ENCODE measurements at regions not wholly inside any gene's neighbourhood (a gene's known extent, or its start where the extent isn't known, plus 50 kb on each side); places are given as distances from the start of the nearest gene placed in this dataset.

DNA sequence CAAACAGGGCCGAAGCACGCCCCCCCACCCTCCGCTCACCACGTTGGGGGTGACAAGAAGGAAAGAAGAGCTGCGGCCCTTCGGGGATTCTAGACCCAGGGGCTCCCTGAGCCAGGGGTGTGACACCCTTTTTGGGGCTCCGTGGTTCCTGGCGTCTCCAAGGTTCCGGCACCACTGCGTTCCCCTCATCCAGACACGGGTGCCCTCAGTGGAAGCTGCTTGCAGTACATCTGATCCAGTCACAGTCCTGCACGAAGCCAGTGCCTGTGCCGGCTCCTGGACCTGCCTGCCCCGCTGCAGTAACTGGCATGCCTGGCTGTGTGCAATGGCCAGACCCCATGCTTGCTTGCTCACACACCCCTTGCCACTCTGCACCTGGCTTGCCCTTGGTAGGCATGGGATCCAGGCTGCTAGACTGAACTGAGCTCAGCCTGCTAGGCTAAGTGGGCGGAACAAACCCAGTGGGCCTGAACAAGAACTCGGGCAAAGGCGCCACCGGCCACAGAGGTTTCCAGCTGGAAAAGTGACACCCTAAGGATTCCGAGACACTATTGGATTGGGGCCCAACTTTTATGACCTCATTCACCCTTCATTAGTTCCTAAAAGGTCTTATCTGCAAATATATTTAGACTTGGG lies 420.4 kb upstream of the AGA start:
- H4K20me1 ChIP-seq (ENCODE audit: insufficient read depth, low read length): no peaks in the 10 kb centered on the region
- dilution Hi-C loops (cut with HindIII; ENCODE audit: low sequenced_read_pairs, unreplicated experiment): no loop called here
- no peak overlapping the region for H2BK15ac ChIP-seq (ENCODE audit: low read depth, low read length)
- in situ Hi-C loops (cut with MboI; ENCODE audit: low sequenced_read_pairs): no loop called here
- no peaks in the 10 kb centered on the region for H3K79me1 ChIP-seq (ENCODE audit: low read depth in 1 of 2, low read length in 2 of 2)
- no peak for ATAC-seq (ENCODE audit: low read depth)
- 91% methylated on average over 12 of the region's 19 CpGs; no CpG with 5 or more reads in 1 of the 2 experiments for WGBS, 2 experiments (ENCODE audit: extremely low coverage in 2 of 2, insufficient read length in 1 of 2)
- ChIA-PET POLR2A (ENCODE audit: unreplicated experiment) (no interaction called here), CTCF (no interaction called here)
- H2AFZ ChIP-seq (replicated peaks; ENCODE audit: low read length, poor library complexity): no peak overlapping the region
- H3K4me3 ChIP-seq (ENCODE audit: insufficient read depth, low read depth, low read length): no peak overlapping the region
- no peak overlapping the region for H2BK5ac ChIP-seq (ENCODE audit: low read depth, low read length, poor library complexity, severe bottlenecking)
- no peaks in the 10 kb centered on the region for H3K4me1 ChIP-seq (ENCODE audit: control insufficient read depth, insufficient read depth, low read length)
- no peak overlapping the region for H3K9ac ChIP-seq (ENCODE audit: low read depth, low read length)
- no peak overlapping the region for H2AK5ac ChIP-seq (ENCODE audit: low read depth, low read length)
- no peak overlapping the region for H3K4ac ChIP-seq (ENCODE audit: low read depth, low read length)
- H3K27ac ChIP-seq (ENCODE audit: insufficient read depth, low read length): no peak overlapping the region
- H3K23ac ChIP-seq (ENCODE audit: low read depth, low read length): no peak overlapping the region
- H4K8ac ChIP-seq (ENCODE audit: low read depth in 2 of 2, low read length in 2 of 2): no peak overlapping the region
- no peaks in the 10 kb centered on the region for H3K9me3 ChIP-seq (ENCODE audit: control insufficient read depth, insufficient read depth, low read length)
- no peaks in the 10 kb centered on the region for H3K9me1 ChIP-seq (ENCODE audit: insufficient read depth, low read length)
- no peak overlapping the region for H2BK120ac ChIP-seq (ENCODE audit: low read depth, low read length)
- no peaks in the 10 kb centered on the region for H3K27me3 ChIP-seq (ENCODE audit: control insufficient read depth, insufficient read depth, low read length)
- no peak overlapping the region for H2AK9ac ChIP-seq (replicated peaks; ENCODE audit: low read depth, low read length, poor library complexity)
- no peak overlapping the region for H3K18ac ChIP-seq (ENCODE audit: low read depth, low read length)
- no peak overlapping the region for H2BK20ac ChIP-seq (ENCODE audit: low read depth, low read length)
- TF ChIP-seq RAD21 (IDR thresholded peaks at IDR 0.05; ENCODE audit: low read length) (no peak), MAZ (IDR thresholded peaks at IDR 0.05; ENCODE audit: borderline replicate concordance, low read depth, low read length) (no peak), FOS (IDR thresholded peaks at IDR 0.05; ENCODE audit: low read depth, low read length) (no peak), RCOR1 (IDR thresholded peaks at IDR 0.05; ENCODE audit: insufficient replicate concordance, low read length) (no peak)
- TF ChIP-seq, protein P1, sequence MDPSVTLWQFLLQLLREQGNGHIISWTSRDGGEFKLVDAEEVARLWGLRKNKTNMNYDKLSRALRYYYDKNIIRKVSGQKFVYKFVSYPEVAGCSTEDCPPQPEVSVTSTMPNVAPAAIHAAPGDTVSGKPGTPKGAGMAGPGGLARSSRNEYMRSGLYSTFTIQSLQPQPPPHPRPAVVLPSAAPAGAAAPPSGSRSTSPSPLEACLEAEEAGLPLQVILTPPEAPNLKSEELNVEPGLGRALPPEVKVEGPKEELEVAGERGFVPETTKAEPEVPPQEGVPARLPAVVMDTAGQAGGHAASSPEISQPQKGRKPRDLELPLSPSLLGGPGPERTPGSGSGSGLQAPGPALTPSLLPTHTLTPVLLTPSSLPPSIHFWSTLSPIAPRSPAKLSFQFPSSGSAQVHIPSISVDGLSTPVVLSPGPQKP (IDR thresholded peaks at IDR 0.05; ENCODE audit: borderline replicate concordance, low read depth, low read length): no peak
- intact Hi-C loops (cut with micrococcal nuclease): no loop called here
- no peak overlapping the region for H3K14ac ChIP-seq (replicated peaks; ENCODE audit: low read depth, low read length)
- no peaks in the 10 kb centered on the region for H3K36me3 ChIP-seq (ENCODE audit: control insufficient read depth, insufficient read depth, low read length)
- DNase-seq: no peak
- H4K5ac ChIP-seq (ENCODE audit: low read depth, low read length): no peak overlapping the region
- no peak overlapping the region for H4K91ac ChIP-seq (ENCODE audit: insufficient read depth, low read depth, low read length)
- no peak overlapping the region for H3K56ac ChIP-seq (ENCODE audit: extremely low read depth, insufficient read depth, low read length)
- no peak overlapping the region for H3K4me2 ChIP-seq (ENCODE audit: low read depth, low read length)
- BruUV-seq (replicated peaks): no TSS peak

Measured in IMR-90 (cell line).